ENCODE measurements at regions not wholly inside any gene's neighbourhood (a gene's known extent, or its start where the extent isn't known, plus 50 kb on each side); places are given as distances from the start of the nearest gene placed in this dataset.

GRCh38 chr12:23210573-23210972, 585.6 kb downstream of the ETNK1 start:
- peaks cover 0 to 2% of the 10 kb centered on the region in 2 donors for H3K4me1 ChIP-seq (ENCODE audit: control insufficient read depth in 2 of 2, insufficient read depth in 1 of 2, low read depth in 1 of 2, low read length in 2 of 2)
- no peak overlapping the region for H3K4me2 ChIP-seq (ENCODE audit: insufficient read depth, low read length, poor library complexity, severe bottlenecking)
- H3K9ac ChIP-seq (ENCODE audit: low read depth, low read length, poor library complexity), result no peak overlapping the region
- no peak overlapping the region for H2BK15ac ChIP-seq (ENCODE audit: low read length)
- no peak overlapping the region for H4K91ac ChIP-seq (ENCODE audit: low read depth, low read length, poor library complexity)
- H3K14ac ChIP-seq (ENCODE audit: low read length), result no peak overlapping the region
- no peak overlapping the region for H2BK120ac ChIP-seq (ENCODE audit: low read depth, low read length)
- no peaks in the 10 kb centered on the region for H3K36me3 ChIP-seq (replicated peaks in 1 of 2; ENCODE audit: control insufficient read depth in 2 of 2, insufficient read depth in 2 of 2, low read length in 2 of 2)
- H2BK12ac ChIP-seq (ENCODE audit: low read length), result no peak overlapping the region
- no peak overlapping the region for H2AFZ ChIP-seq (ENCODE audit: low read length)
- H3K4me3 ChIP-seq (ENCODE audit: low read length in 2 of 2), result no peak overlapping the region
- H2AK5ac ChIP-seq (ENCODE audit: low read depth, low read length), result no peak overlapping the region
- H3K4ac ChIP-seq (ENCODE audit: low read length), result no peak overlapping the region
- peaks cover 0 to 5% of the 10 kb centered on the region in 2 donors for H3K9me3 ChIP-seq (replicated peaks in 1 of 2; ENCODE audit: control insufficient read depth in 2 of 2, insufficient read depth in 1 of 2, low read depth in 1 of 2, low read length in 2 of 2)
- WGBS, 2 donors (ENCODE audit: extremely low coverage in 2 of 2, insufficient read length in 2 of 2, insufficient replicate concordance in 1 of 2), result no CpG with 5 or more reads among the region's 4 CpGs
- no peak overlapping the region for H4K8ac ChIP-seq (ENCODE audit: low read depth, low read length)
- H3K27ac ChIP-seq (replicated peaks; ENCODE audit: low read length), result no peak overlapping the region
- H3K18ac ChIP-seq (ENCODE audit: low read length), result peak overlapping the region; percentile 29
- no peak overlapping the region for H2BK5ac ChIP-seq (ENCODE audit: low read length)
- no peaks in the 10 kb centered on the region for H3K27me3 ChIP-seq (ENCODE audit: control insufficient read depth in 3 of 3, insufficient read depth in 3 of 3, low read depth in 1 of 3, low read length in 3 of 3)
- H3K23ac ChIP-seq (ENCODE audit: low read depth, low read length, poor library complexity), result no peak overlapping the region
- H3K79me1 ChIP-seq (ENCODE audit: low read depth, low read length), result no peaks in the 10 kb centered on the region
- DNase-seq (ENCODE audit: low spot score), result no peak

DNA sequence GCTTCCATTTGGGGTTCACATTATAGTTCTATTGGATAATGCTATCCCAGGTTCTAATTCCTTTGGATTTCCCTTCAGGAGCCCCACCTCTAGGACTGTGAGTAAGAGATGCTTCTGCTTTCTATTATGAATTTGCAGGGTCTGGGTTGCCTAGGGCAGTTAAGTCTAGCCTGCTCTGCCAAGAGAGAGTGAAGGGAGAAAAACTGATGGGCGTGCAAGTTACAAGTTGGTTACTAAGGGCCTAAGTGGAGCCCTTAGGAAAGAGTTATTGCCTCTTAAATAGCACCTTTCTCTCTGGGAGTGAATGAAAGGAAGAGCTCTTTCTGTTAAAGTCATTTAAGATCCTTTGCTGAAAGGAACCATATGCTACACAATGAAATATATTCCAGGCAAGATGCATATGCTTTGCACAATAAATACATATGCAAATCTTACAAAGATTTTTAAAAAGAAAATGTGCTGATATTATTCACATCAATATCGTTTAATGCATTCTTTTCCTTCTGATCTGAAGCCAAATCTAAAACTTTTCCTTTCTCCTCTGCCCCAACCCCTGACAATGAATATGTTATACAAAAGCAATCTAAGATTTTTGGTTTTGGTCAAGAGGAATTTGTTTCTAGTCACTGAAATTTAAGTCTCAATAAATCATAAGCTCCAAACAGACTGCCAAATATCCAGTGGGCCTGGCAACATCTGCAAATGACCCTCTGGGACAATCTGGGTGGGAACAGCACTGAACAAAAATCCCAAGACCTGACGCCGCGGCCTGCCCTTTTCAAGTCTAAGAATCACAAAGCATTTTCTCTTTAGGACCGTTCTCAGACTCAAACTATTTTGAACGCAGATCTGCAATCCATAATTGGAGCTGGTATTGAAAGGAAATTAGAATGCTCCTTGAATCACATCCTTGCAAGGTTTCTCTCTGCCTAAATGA, 586.7 kb downstream of the ETNK1 start:
- no peak overlapping the region for H3K4me3 ChIP-seq (ENCODE audit: low read length in 2 of 2)
- H2BK15ac ChIP-seq (ENCODE audit: low read length), result no peak overlapping the region
- H2BK5ac ChIP-seq (ENCODE audit: low read length), result no peak overlapping the region
- no peak overlapping the region for H2BK12ac ChIP-seq (ENCODE audit: low read length)
- no peak overlapping the region for H3K27ac ChIP-seq (replicated peaks; ENCODE audit: low read length)
- H3K4me1 ChIP-seq (ENCODE audit: control insufficient read depth in 2 of 2, insufficient read depth in 1 of 2, low read depth in 1 of 2, low read length in 2 of 2), result peaks cover 0 to 2% of the 10 kb centered on the region in 2 donors
- peak overlapping the region; percentile 4 for H2AFZ ChIP-seq (ENCODE audit: low read length)
- no peak overlapping the region for H3K23ac ChIP-seq (ENCODE audit: low read depth, low read length, poor library complexity)
- H3K79me1 ChIP-seq (ENCODE audit: low read depth, low read length), result no peaks in the 10 kb centered on the region
- H3K9me3 ChIP-seq (replicated peaks in 1 of 2; ENCODE audit: control insufficient read depth in 2 of 2, insufficient read depth in 1 of 2, low read depth in 1 of 2, low read length in 2 of 2), result peaks cover 0 to 9% of the 10 kb centered on the region in 2 donors
- H3K36me3 ChIP-seq (replicated peaks in 1 of 2; ENCODE audit: control insufficient read depth in 2 of 2, insufficient read depth in 2 of 2, low read length in 2 of 2), result no peaks in the 10 kb centered on the region
- WGBS, 2 donors (ENCODE audit: extremely low coverage in 2 of 2, insufficient read length in 2 of 2, insufficient replicate concordance in 1 of 2), result no CpG with 5 or more reads among the region's 7 CpGs
- no peak overlapping the region for H3K18ac ChIP-seq (ENCODE audit: low read length)
- H3K27me3 ChIP-seq (ENCODE audit: control insufficient read depth in 3 of 3, insufficient read depth in 3 of 3, low read depth in 1 of 3, low read length in 3 of 3), result no peaks in the 10 kb centered on the region
- no peak overlapping the region for H3K9ac ChIP-seq (ENCODE audit: low read depth, low read length, poor library complexity)
- no peak overlapping the region for H3K4ac ChIP-seq (ENCODE audit: low read length)
- no peak overlapping the region for H3K14ac ChIP-seq (ENCODE audit: low read length)
- H2AK5ac ChIP-seq (ENCODE audit: low read depth, low read length), result no peak overlapping the region
- no peak overlapping the region for H4K91ac ChIP-seq (ENCODE audit: low read depth, low read length, poor library complexity)
- H4K8ac ChIP-seq (ENCODE audit: low read depth, low read length), result no peak overlapping the region
- H3K4me2 ChIP-seq (ENCODE audit: insufficient read depth, low read length, poor library complexity, severe bottlenecking), result no peak overlapping the region
- no peak for DNase-seq (ENCODE audit: low spot score)
- no peak overlapping the region for H2BK120ac ChIP-seq (ENCODE audit: low read depth, low read length)

DNA sequence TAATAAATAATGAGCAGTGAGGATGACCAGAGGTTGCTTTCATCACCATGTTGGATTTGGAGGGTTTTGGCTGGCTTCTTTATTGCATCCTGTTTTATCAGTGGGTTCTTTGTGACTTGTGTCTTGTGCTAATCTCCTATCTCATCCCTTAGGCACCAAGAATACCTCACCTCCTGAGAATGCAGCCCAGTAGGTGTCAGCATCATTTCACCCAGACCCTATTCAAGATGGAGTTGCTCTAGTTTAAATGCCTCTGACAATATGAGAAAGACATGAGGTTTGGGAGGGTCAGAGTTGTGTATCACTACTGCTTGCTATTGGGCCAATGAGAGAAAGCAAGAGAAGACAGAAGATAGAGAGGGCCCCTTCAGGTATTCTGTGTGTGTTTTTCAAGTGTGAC, 592.2 kb downstream of the ETNK1 start:
- H3K4ac ChIP-seq (ENCODE audit: low read length), result no peak overlapping the region
- no peak overlapping the region for H2BK5ac ChIP-seq (ENCODE audit: low read length)
- peaks cover 0 to 3% of the 10 kb centered on the region in 2 donors for H3K4me1 ChIP-seq (ENCODE audit: control insufficient read depth in 2 of 2, insufficient read depth in 1 of 2, low read depth in 1 of 2, low read length in 2 of 2)
- no peak overlapping the region for H2AK5ac ChIP-seq (ENCODE audit: low read depth, low read length)
- no peak for DNase-seq (ENCODE audit: low spot score)
- H3K36me3 ChIP-seq (replicated peaks in 1 of 2; ENCODE audit: control insufficient read depth in 2 of 2, insufficient read depth in 2 of 2, low read length in 2 of 2), result no peaks in the 10 kb centered on the region
- H3K9me3 ChIP-seq (replicated peaks in 1 of 2; ENCODE audit: control insufficient read depth in 2 of 2, insufficient read depth in 1 of 2, low read depth in 1 of 2, low read length in 2 of 2), result peaks cover 0 to 5% of the 10 kb centered on the region in 2 donors
- H3K4me3 ChIP-seq (ENCODE audit: low read length in 2 of 2), result no peak overlapping the region
- H3K9ac ChIP-seq (ENCODE audit: low read depth, low read length, poor library complexity), result no peak overlapping the region
- no peak overlapping the region for H3K4me2 ChIP-seq (ENCODE audit: insufficient read depth, low read length, poor library complexity, severe bottlenecking)
- no peak overlapping the region for H2AFZ ChIP-seq (ENCODE audit: low read length)
- H2BK120ac ChIP-seq (ENCODE audit: low read depth, low read length), result no peak overlapping the region
- no peak overlapping the region for H3K14ac ChIP-seq (ENCODE audit: low read length)
- no peaks in the 10 kb centered on the region for H3K79me1 ChIP-seq (ENCODE audit: low read depth, low read length)
- no peak overlapping the region for H3K18ac ChIP-seq (ENCODE audit: low read length)
- no peak overlapping the region for H2BK15ac ChIP-seq (ENCODE audit: low read length)
- H3K23ac ChIP-seq (ENCODE audit: low read depth, low read length, poor library complexity), result no peak overlapping the region
- H4K91ac ChIP-seq (ENCODE audit: low read depth, low read length, poor library complexity), result no peak overlapping the region
- H3K27me3 ChIP-seq (ENCODE audit: control insufficient read depth in 3 of 3, insufficient read depth in 3 of 3, low read depth in 1 of 3, low read length in 3 of 3), result no peaks in the 10 kb centered on the region
- H3K27ac ChIP-seq (replicated peaks; ENCODE audit: low read length), result no peak overlapping the region
- H4K8ac ChIP-seq (ENCODE audit: low read depth, low read length), result no peak overlapping the region
- H2BK12ac ChIP-seq (ENCODE audit: low read length), result no peak overlapping the region

GRCh38 chr12:23217667-23218066, 592.7 kb downstream of the ETNK1 start:
- Histone ChIP-seq H2BK15ac (ENCODE audit: low read length) (no peak overlapping the region), H3K4ac (ENCODE audit: low read length) (no peak overlapping the region), H2AK5ac (ENCODE audit: low read depth, low read length) (no peak overlapping the region), H3K4me3 (ENCODE audit: low read length in 2 of 2) (no peak overlapping the region), H2AFZ (ENCODE audit: low read length) (no peak overlapping the region), H3K4me1 (ENCODE audit: control insufficient read depth in 2 of 2, insufficient read depth in 1 of 2, low read depth in 1 of 2, low read length in 2 of 2) (peaks cover 0 to 3% of the 10 kb centered on the region in 2 donors), H3K23ac (ENCODE audit: low read depth, low read length, poor library complexity) (no peak overlapping the region), H3K9me3 (replicated peaks in 1 of 2; ENCODE audit: control insufficient read depth in 2 of 2, insufficient read depth in 1 of 2, low read depth in 1 of 2, low read length in 2 of 2) (peaks cover 0 to 5% of the 10 kb centered on the region in 2 donors), H2BK12ac (ENCODE audit: low read length) (no peak overlapping the region), H4K8ac (ENCODE audit: low read depth, low read length) (no peak overlapping the region), H3K18ac (ENCODE audit: low read length) (no peak overlapping the region), H3K14ac (ENCODE audit: low read length) (no peak overlapping the region), H3K9ac (ENCODE audit: low read depth, low read length, poor library complexity) (no peak overlapping the region), H3K36me3 (replicated peaks in 1 of 2; ENCODE audit: control insufficient read depth in 2 of 2, insufficient read depth in 2 of 2, low read length in 2 of 2) (no peaks in the 10 kb centered on the region), H2BK120ac (ENCODE audit: low read depth, low read length) (no peak overlapping the region), H4K91ac (ENCODE audit: low read depth, low read length, poor library complexity) (no peak overlapping the region), H3K4me2 (ENCODE audit: insufficient read depth, low read length, poor library complexity, severe bottlenecking) (no peak overlapping the region), H3K27me3 (ENCODE audit: control insufficient read depth in 3 of 3, insufficient read depth in 3 of 3, low read depth in 1 of 3, low read length in 3 of 3) (no peaks in the 10 kb centered on the region), H2BK5ac (ENCODE audit: low read length) (no peak overlapping the region), H3K79me1 (ENCODE audit: low read depth, low read length) (no peaks in the 10 kb centered on the region), H3K27ac (replicated peaks; ENCODE audit: low read length) (no peak overlapping the region)
- DNase-seq (ENCODE audit: low spot score), result no peak
- WGBS, 2 donors (ENCODE audit: extremely low coverage in 2 of 2, insufficient read length in 2 of 2, insufficient replicate concordance in 1 of 2), result no CpG with 5 or more reads among the region's 2 CpGs
